Kidney epithelial cell (primary cell): ENCODE measurements at regions not wholly inside any gene's neighbourhood (a gene's known extent, or its start where the extent isn't known, plus 50 kb on each side); places are given as distances from the start of the nearest gene placed in this dataset.

Source experiments
- DNase-seq: peaks from one replicate; pipeline ENCODE4 v3.0.0-alpha.2; 2010; ENCODE audit warnings: low read depth
- H3K27me3 ChIP-seq: 2 replicates; pipeline ENCODE4 v1.6.0; 2011; ENCODE audit warnings: low read length; ENCODE audit not compliant: control insufficient read depth, insufficient read depth
- H3K36me3 ChIP-seq: 2 replicates; pipeline ENCODE4 v1.5.1; 2011; ENCODE audit warnings: low read length; ENCODE audit not compliant: control insufficient read depth, insufficient read depth
- H3K4me3 ChIP-seq: 2 replicates; pipeline ENCODE4 v1.5.1; 2011; ENCODE audit warnings: low read depth, mild to moderate bottlenecking, control low read depth, low read length
- TF ChIP-seq, protein P1 (sequence below): IDR thresholded peaks from 2 replicates; pipeline ENCODE4 v1.5.1; 2011; ENCODE audit warnings: mild to moderate bottlenecking, moderate library complexity, low read length, control low read depth, inconsistent platforms; ENCODE audit not compliant: insufficient read depth, poor library complexity, severe bottlenecking

DNA sequence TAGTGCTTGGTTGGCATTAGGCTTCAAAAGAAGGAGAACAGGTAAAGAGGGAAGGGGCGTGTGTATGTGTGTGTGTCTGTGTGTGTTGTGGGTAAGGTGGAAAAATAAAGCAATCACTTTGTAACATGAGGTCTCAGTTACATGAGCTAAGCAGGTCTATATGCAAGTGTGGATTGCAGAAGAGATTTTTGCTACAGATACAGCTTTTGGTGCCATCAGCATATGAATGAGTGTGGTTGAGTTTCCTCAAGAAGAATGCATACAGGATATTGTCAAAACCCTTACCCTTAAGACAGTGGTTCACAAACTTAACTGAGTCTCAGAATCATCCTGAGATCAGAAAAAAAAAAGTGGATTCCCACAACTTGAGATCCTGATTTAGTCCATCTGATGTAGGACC lies 220.5 kb upstream of the HTR2C start:
- TF ChIP-seq, protein P1, sequence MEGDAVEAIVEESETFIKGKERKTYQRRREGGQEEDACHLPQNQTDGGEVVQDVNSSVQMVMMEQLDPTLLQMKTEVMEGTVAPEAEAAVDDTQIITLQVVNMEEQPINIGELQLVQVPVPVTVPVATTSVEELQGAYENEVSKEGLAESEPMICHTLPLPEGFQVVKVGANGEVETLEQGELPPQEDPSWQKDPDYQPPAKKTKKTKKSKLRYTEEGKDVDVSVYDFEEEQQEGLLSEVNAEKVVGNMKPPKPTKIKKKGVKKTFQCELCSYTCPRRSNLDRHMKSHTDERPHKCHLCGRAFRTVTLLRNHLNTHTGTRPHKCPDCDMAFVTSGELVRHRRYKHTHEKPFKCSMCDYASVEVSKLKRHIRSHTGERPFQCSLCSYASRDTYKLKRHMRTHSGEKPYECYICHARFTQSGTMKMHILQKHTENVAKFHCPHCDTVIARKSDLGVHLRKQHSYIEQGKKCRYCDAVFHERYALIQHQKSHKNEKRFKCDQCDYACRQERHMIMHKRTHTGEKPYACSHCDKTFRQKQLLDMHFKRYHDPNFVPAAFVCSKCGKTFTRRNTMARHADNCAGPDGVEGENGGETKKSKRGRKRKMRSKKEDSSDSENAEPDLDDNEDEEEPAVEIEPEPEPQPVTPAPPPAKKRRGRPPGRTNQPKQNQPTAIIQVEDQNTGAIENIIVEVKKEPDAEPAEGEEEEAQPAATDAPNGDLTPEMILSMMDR = no peak
- Histone ChIP-seq H3K4me3 (no peak overlapping the region), H3K36me3 (no peaks in the 10 kb centered on the region), H3K27me3 (no peaks in the 10 kb centered on the region)
- no peak for DNase-seq

DNA sequence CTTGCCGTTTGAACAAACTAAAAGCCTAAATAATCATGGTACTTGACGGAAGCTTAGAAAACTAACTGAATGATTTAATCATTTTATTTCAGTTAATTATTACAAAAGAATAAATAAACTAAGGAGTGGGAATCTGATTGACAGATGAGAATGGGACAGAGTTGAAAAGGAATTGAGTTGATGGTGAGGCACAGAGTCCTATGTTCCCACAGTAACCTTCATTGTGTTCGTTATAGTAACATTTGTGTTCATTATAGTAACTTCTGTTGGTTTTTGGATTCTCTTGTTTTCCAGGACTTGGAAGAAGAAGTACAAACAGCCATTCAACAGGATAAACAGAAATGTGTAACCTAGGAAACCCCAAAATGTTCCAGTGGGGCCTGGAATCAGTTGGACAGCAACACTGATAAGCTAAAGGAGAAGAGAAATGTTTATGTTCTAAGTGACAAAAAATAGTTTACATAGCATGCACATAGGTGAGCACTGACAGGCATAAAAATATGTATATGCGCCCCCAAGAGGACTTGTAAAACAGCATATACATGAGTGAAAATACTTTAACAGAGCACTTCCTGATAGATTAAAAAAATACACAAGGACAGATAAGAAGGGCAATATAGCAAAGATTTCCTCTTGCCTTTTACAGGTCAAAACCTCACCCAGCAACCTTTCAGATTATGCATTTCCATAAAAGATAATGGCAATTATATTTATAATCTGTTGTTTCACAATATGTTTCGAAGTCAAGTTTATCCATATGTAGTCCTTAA lies 218.6 kb upstream of the HTR2C start:
- no peaks in the 10 kb centered on the region for H3K27me3 ChIP-seq
- no peaks in the 10 kb centered on the region for H3K36me3 ChIP-seq
- TF ChIP-seq, protein P1 = no peak
- H3K4me3 ChIP-seq = no peak overlapping the region
- DNase-seq = no peak

DNA sequence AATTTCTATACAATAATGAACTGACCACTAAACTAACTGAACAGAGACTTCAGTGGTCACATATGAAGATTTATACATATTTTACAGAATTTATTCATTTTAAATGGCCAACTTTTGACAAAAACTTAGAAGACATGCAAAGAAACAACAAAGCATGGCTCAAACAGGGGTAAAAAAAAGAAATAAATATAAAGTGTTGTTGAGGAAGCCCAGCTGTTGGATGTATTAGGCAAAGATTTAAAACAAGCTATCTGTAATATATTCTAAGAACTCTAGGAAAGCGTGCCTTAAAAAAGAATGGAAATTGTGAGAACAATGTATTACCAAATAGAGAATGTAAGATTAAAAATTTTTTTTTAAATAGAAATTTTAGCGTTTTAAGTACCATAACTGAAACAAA lies 210.9 kb upstream of the HTR2C start:
- H3K27me3 ChIP-seq = no peaks in the 10 kb centered on the region
- no peak for DNase-seq
- H3K4me3 ChIP-seq = no peak overlapping the region
- H3K36me3 ChIP-seq = no peaks in the 10 kb centered on the region
- TF ChIP-seq, protein P1 = no peak

DNA sequence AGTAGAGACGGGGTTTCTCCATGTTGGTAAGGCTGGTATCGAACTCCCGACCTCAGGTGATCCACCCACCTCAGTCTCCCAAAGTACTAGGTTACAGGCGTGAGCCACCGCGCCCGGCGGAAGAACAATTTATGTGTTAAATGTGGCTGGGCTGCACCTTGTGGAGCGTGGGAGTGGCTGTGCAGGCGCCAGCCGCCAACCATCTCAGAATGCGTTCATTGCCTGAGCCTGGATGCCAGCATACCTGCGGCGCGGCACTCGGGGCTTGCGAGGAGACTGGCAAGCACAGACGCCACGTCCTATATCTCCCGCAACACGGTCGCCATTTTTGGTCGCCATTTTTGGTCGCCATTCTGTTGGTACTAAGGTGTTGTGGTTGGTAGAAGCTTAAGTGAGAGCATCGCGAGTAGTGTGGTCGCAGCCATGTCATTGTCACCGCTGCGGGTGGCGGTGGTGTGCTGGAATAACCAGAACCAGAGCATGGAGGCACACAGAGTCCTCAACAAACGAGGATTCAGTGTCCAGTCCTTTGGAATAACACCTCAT lies 193.6 kb upstream of the HTR2C start:
- DNase-seq = no peak

More for the DNA sequence above, 193.6 kb upstream of the HTR2C start:
- H3K36me3 ChIP-seq = no peaks in the 10 kb centered on the region
- TF ChIP-seq, protein P1 = no peak
- no peaks in the 10 kb centered on the region for H3K27me3 ChIP-seq
- H3K4me3 ChIP-seq = no peak overlapping the region
